NCI-H128 (cell line): ENCODE measurements at regions not wholly inside any gene's neighbourhood (a gene's known extent, or its start where the extent isn't known, plus 50 kb on each side); places are given as distances from the start of the nearest gene placed in this dataset.
"Not testable (repeated sequence)": the region's sequence is repeated elsewhere in the genome, so short reads cannot be mapped to it uniquely, and the experiment has no call there.

Source experiments
- DNase-seq: peaks from one replicate; lab custom pipeline; 2025; ENCODE audit not compliant: unreplicated experiment; lab: John Stamatoyannopoulos, UW

- no peak for DNase-seq
Measured at GRCh38 chr1:121518726-121519041, 333.9 kb downstream of the SRGAP2C start.

DNA sequence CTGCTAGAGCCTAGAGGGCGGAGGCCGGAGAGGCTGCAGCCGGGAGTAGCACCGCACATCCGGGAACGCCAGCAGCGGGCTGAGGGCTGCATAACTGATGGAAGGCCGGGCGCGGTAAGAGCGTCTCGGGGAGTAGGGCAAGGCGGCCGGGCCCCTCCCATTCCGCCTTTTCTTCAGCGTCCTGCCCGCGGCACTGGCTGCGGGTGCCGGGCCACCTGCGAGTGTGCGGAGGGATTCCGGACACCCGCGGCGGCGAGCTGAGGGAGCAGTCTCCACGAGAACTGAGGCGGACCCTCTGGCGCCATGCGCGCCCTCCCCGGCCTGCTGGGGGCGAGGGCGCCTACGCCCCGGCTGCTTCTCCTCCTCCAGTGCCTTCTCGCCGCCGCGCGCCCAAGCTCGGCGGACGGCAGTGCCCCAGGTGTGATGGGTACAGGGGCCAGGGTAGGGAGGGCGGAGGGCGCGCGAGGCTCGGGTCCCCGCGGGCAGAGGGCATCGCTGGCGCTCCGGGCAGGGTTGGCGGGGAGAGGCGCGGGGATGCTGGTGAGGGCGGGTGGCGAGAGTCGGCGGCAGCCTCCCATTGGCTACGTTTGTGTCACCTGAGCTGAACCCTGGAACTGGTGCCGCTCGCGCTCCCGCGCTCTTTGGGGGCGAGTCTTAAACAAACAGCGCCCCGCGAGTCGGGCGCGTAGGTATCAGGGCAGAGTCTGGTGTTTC lies 334.4 kb downstream of the SRGAP2C start:
- DNase-seq, result peak; percentile 79

GRCh38 chr1:121519756-121520286 lies 335.0 kb downstream of the SRGAP2C start:
- not testable (repeated sequence) for DNase-seq

DNA sequence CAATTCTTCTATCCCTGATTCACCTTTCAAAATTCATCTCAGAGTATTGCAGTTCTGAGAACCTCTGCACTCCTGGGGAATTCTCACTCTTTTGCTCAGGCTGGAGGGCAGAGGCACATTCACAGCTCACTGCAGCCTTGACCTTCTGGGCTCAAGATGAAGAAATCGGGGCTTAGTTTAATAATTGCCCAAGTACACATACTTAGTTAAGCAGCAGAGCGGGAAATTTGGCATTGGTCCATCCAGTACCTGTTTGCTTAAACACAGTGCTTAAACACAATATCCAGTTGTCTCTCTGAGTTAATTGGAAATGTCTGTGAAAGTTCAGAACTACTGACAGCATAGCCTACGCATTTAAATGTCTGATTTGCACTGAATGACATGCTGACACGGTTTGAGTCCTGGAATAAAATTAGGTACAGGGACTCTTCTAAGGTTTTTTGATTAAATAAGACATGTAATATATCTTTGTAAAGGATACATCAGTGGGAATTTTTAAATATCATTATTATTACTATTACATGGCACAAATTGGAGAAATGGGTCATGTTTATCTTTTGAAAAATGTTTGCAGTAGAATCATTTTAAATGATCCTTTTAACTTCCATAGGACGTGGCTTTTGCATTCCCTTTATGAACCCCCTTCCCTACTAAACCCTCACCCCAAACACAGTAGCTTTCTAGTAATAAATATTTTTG lies 337.4 kb downstream of the SRGAP2C start:
- DNase-seq, result no peak

DNA sequence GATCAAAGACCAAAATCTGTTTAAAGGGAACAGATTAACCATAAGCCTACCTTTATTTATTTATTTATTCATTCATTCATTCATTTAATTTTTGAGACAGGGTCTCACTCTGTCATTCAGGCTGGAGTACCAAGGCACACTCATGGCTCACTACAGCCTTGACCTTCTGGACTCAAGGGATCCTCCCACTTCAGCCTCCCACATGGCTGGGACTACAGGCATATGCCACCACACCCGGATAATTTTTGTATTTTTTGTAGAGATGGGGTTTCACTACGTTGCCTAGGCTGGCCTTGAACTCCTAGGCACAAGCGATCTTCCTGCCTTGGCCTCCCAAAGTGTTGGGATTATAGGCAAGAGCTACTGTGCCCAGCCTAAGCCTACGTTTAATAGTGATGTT lies 338.3 kb downstream of the SRGAP2C start:
- DNase-seq, result not testable (repeated sequence)

DNA sequence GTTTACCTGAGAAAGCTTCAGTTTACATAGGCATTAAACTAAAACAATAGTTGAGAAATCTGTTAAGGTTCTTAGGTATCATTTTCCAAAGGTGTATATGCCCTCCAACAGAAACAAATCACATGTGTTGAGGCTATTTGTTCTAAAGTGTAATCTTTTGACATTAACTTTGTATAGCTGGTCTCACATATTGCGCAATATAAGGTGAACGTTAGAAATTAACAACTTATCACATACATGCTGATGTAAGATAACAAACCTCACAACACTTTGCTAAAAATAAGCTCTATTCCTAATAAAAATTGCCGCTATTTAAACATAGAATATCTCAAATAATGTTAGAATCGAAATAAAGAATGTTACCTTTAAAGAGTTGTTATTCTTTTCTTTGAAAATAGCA lies 340.6 kb downstream of the SRGAP2C start:
- no peak for DNase-seq

DNA sequence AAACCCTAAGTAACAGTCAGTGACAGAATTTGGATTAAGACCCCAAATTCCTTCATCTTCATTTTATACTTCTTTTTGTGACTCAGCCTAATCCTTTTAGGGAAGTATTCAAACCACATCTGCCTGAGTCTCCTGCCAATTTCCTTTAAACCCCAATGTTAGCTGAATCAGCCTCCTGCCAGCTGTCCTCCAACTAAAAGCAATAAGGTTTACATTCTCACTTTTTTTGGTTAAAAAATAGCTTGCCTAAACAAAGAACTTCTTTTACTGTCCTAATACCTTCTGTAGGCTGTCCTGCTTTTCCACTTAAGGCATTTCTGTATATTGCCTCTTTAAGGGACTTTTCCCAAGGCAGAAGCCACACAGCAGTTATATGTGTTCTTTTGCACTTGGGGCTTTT lies 344.2 kb downstream of the SRGAP2C start:
- DNase-seq, result not testable (repeated sequence)

GRCh38 chr1:121530026-121530425 lies 345.3 kb downstream of the SRGAP2C start:
- DNase-seq, result not testable (repeated sequence)

GRCh38 chr1:121531747-121532146 lies 347.0 kb downstream of the SRGAP2C start:
- DNase-seq, result not testable (repeated sequence)

- DNase-seq, result not testable (repeated sequence)
Measured at GRCh38 chr1:121538148-121538547, 353.4 kb downstream of the SRGAP2C start.

DNA sequence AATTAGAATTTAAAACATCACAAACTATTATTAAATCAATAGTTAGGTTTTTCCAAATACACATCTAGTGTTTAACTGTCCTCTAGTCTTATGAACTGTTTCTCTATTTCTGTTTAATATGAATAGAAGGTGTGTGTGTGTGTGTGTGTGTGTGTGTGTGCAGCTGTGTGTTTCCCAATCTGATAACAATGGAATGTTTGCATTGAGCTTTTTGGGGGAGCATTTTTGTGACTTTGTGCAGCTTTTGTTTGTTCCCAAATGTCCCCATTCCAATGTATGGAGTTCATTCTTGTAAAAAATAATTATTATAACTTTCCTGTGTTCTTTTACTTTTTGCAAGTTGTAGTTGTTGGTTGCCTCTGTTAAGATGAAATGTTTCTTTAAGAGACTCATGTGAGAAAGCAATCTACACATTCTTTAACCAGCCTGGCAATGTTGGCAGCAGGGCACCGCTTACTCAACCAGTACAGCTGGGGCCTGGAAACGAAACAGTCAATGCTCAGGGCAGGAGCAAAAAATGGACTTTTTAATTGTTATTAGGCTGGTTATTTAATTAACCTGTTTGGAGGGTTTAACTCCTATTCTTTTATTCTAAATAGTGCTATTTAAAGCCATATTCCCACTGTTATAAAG lies 354.3 kb downstream of the SRGAP2C start:
- no peak for DNase-seq

DNA sequence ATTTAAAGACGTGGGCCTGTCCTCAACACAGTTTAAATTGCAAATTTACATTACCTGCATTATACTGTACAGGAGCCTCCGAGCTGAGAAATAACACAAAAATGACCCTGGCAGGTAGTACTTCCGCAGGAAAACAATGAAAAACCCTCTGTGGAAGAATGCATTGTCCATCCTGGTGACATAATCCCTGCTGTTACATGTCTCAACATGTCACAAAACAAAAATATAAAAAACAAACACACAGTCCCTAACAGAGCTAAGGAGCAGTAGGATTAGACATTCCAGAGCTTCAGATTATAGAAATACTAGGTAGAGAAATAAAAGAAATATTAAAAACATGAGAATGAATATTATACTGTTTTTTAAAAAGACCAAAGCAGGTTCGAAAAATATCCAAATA lies 359.2 kb downstream of the SRGAP2C start:
- DNase-seq, result not testable (repeated sequence)

- DNase-seq, result no peak
Measured at GRCh38 chr1:121544500-121544899, 359.7 kb downstream of the SRGAP2C start.

DNA sequence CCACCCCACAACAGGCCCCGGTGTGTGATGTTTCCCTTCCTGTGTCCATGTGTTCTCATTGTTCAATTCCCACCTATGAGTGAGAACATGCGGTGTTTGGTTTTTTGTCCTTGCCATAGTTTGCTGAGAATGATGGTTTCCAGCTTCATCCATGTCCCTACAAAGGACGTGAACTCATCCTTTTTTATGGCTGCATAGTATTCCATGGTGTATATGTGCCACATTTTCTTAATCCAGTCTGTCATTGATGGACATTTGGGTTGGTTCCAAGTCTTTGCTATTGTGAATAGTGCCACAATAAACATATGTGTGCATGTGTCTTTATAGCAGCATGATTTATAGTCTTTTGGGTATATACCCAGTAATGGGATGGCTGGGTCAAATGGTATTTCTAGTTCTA lies 361.1 kb downstream of the SRGAP2C start:
- DNase-seq, result not testable (repeated sequence)

DNA sequence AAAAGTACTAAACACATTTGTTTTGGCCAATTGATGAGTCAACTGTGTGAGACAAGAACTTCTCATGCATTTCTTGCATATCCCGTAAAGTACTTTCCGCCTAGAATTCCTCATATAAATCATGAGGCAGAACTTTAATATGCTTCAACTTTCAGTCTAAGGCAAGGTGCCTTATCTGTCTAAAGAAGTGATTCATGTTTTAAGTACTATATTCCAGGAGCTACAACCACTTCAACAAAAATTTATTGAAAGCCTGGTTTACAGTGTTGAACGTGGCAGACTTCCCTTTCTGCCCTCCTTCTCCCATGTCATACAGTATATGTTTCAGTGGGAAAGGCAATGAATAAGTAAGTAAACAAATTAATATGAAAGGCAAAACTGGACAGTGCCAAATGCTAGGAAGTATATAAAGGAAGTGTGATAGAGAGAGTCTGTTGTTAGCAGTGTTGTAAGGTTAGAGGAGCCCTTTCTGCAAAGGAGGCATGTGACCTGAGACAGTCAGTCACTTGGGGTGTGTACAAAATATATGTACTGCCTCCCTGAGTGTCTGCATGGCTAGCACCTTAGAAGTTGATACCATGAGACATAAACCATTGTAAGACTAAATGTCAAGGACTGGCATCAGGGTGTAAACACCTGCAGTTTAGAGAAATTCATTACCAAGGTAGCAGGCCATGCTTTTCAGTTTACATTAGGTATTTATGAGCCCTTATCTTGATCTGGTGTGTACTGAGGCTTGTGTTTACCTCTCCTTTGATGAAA lies 362.2 kb downstream of the SRGAP2C start:
- no peak for DNase-seq

DNA sequence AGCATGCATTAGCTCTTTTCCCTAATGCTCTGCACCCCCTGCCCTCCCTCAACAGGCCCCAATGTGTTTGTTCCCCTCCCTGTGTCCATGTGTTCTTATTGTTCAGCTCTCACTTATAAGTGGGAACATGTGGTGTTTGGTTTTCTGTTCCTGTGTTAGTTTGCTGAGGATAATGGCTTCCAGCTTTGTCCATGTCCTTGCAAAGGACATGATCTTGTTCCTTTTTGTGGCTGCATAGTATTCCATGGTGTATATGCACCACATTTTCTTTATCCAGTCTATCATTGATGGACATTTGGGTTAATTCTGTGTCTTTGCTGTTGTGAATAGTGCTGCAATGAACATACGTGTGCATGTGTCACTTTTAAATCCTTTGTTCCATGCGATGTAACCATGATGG lies 363.0 kb downstream of the SRGAP2C start:
- DNase-seq, result not testable (repeated sequence)

- DNase-seq, result not testable (repeated sequence)
Measured at GRCh38 chr1:121550817-121551216, 366.0 kb downstream of the SRGAP2C start.

- DNase-seq, result not testable (repeated sequence)
Measured at GRCh38 chr1:121551491-121551890, 366.7 kb downstream of the SRGAP2C start.

DNA sequence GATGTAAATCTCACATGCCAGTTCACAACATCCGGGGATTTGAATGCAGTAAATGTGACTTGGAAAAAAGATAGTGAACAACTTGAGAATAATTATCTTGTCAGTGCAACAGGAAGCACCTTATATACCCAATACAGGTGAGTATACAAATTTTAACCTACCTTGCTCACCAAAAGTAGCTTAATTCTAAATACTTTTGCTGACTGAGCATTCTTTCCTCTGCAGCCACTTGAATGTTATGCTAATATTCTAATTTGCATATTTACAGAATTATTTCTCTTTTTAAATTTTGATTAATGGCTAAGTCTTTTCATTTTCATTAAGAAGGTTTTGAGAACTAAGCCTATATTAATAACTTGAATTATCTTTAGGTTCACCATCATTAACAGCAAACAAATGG lies 371.8 kb downstream of the SRGAP2C start:
- DNase-seq, result not testable (repeated sequence)

- not testable (repeated sequence) for DNase-seq
Measured at GRCh38 chr1:121558034-121558433, 373.3 kb downstream of the SRGAP2C start.

GRCh38 chr1:121558514-121558913 lies 373.7 kb downstream of the SRGAP2C start:
- no peak for DNase-seq
